Activated CD4-positive, alpha-beta memory T cell treated with anti-CD3 and anti-CD28 coated beads, Interleukin-2, amount 10 ng/mL, durations not matched to agents 7 days and 5 days (primary cell): ENCODE measurements at regions not wholly inside any gene's neighbourhood (a gene's known extent, or its start where the extent isn't known, plus 50 kb on each side); places are given as distances from the start of the nearest gene placed in this dataset.
"Not testable (repeated sequence)": the region's sequence is repeated elsewhere in the genome, so short reads cannot be mapped to it uniquely, and the experiment has no call there.

ENCODE experiments used
- CTCF ChIA-PET: fragments of 350-600 bp; sonication (Branson Sonifier 250); formaldehyde crosslinking; loops from one replicate; lab custom pipeline; 2021; ENCODE audit warnings: antibody characterized with exemption, inconsistent platforms; lab: Charles Lee
- POLR2A ChIA-PET: fragments of 350-600 bp; sonication (Branson Sonifier 250); formaldehyde crosslinking; loops from one replicate; lab custom pipeline; 2021; ENCODE audit warnings: antibody characterized with exemption; lab: Charles Lee
- DNase-seq: peaks from one replicate; pipeline ENCODE4 v3.0.0-alpha.2; 2020
- H3K27ac Mint-ChIP-seq: one replicate; pipeline ENCODE4 v1.8.0; 2021; ENCODE audit warnings: mild to moderate bottlenecking, mixed read lengths
- H3K27me3 Mint-ChIP-seq: one replicate; pipeline ENCODE4 v1.8.0; 2021; ENCODE audit warnings: mixed read lengths
- H3K36me3 Mint-ChIP-seq: one replicate; pipeline ENCODE4 v1.8.0; 2021; ENCODE audit warnings: low read depth, mixed read lengths
- H3K4me1 Mint-ChIP-seq: one replicate; pipeline ENCODE4 v1.8.0; 2021; ENCODE audit warnings: mixed read lengths
- H3K4me3 Mint-ChIP-seq: one replicate; pipeline ENCODE4 v1.8.0; 2021; ENCODE audit warnings: mild to moderate bottlenecking, mixed read lengths
- H3K9me3 Mint-ChIP-seq: one replicate; pipeline ENCODE4 v1.8.0; 2021; ENCODE audit warnings: mixed read lengths

GRCh38 chr3:191003742-191004141 is 141.2 kb upstream of the GMNC start:
- Mint-ChIP-seq H3K4me1 (no peaks in the 10 kb centered on the region), H3K27me3 (no peaks in the 10 kb centered on the region), H3K36me3 (no peaks in the 10 kb centered on the region), H3K27ac (no peak overlapping the region), H3K4me3 (no peak overlapping the region), H3K9me3 (no peaks in the 10 kb centered on the region)
- DNase-seq = no peak
- CTCF ChIA-PET = no interaction called here
- POLR2A ChIA-PET = no interaction called here

- no peaks in the 10 kb centered on the region for H3K27me3 Mint-ChIP-seq
- ChIA-PET CTCF (no interaction called here), POLR2A (no interaction called here)
- H3K4me1 Mint-ChIP-seq = no peaks in the 10 kb centered on the region
- H3K9me3 Mint-ChIP-seq = no peaks in the 10 kb centered on the region
- no peaks in the 10 kb centered on the region for H3K36me3 Mint-ChIP-seq
- DNase-seq = no peak
- H3K27ac Mint-ChIP-seq = no peak overlapping the region
- H3K4me3 Mint-ChIP-seq = no peak overlapping the region
These were observed 133.8 kb upstream of the GMNC start for GRCh38 chr3:190996181-190996775.

- POLR2A ChIA-PET = no interaction called here
- CTCF ChIA-PET = no interaction called here
- H3K4me3 Mint-ChIP-seq = no peak overlapping the region
- H3K4me1 Mint-ChIP-seq = no peaks in the 10 kb centered on the region
- no peak for DNase-seq
- H3K27me3 Mint-ChIP-seq = no peaks in the 10 kb centered on the region
- no peaks in the 10 kb centered on the region for H3K9me3 Mint-ChIP-seq
- no peak overlapping the region for H3K27ac Mint-ChIP-seq
- H3K36me3 Mint-ChIP-seq = no peaks in the 10 kb centered on the region
These were observed 132.7 kb upstream of the GMNC start for GRCh38 chr3:190995156-190995555.

GRCh38 chr3:190990898-190991297 is 128.4 kb upstream of the GMNC start:
- DNase-seq = no peak
- no peak overlapping the region for H3K27ac Mint-ChIP-seq
- CTCF ChIA-PET = no interaction called here
- POLR2A ChIA-PET = no interaction called here
- H3K27me3 Mint-ChIP-seq = no peaks in the 10 kb centered on the region
- H3K4me1 Mint-ChIP-seq = no peaks in the 10 kb centered on the region
- no peaks in the 10 kb centered on the region for H3K36me3 Mint-ChIP-seq
- peaks cover 12% of the 10 kb centered on the region for H3K9me3 Mint-ChIP-seq
- H3K4me3 Mint-ChIP-seq = no peak overlapping the region

- H3K27ac Mint-ChIP-seq = no peak overlapping the region
- no peaks in the 10 kb centered on the region for H3K36me3 Mint-ChIP-seq
- no peaks in the 10 kb centered on the region for H3K4me1 Mint-ChIP-seq
- H3K27me3 Mint-ChIP-seq = no peaks in the 10 kb centered on the region
- ChIA-PET CTCF (no interaction called here), POLR2A (no interaction called here)
- no peak for DNase-seq
- H3K4me3 Mint-ChIP-seq = no peak overlapping the region
- peaks cover 12% of the 10 kb centered on the region for H3K9me3 Mint-ChIP-seq
These were observed 126.7 kb upstream of the GMNC start for GRCh38 chr3:190989218-190989617.

GRCh38 chr3:190988102-190988501 is 125.6 kb upstream of the GMNC start:
- H3K27ac Mint-ChIP-seq = no peak overlapping the region
- ChIA-PET CTCF (no interaction called here), POLR2A (no interaction called here)
- H3K36me3 Mint-ChIP-seq = no peaks in the 10 kb centered on the region
- H3K4me1 Mint-ChIP-seq = no peaks in the 10 kb centered on the region
- no peak overlapping the region for H3K4me3 Mint-ChIP-seq
- H3K9me3 Mint-ChIP-seq = peaks cover 12% of the 10 kb centered on the region
- no peaks in the 10 kb centered on the region for H3K27me3 Mint-ChIP-seq
- DNase-seq = no peak

GRCh38 chr3:190984502-190985244 is 122.2 kb upstream of the GMNC start:
- DNase-seq = no peak
- Mint-ChIP-seq H3K4me1 (no peaks in the 10 kb centered on the region), H3K36me3 (no peaks in the 10 kb centered on the region), H3K27me3 (no peaks in the 10 kb centered on the region), H3K9me3 (peaks cover 12% of the 10 kb centered on the region), H3K27ac (no peak overlapping the region), H3K4me3 (no peak overlapping the region)
- ChIA-PET CTCF (no interaction called here), POLR2A (no interaction called here)

GRCh38 chr3:190983875-190984274 is 121.4 kb upstream of the GMNC start:
- H3K27me3 Mint-ChIP-seq = no peaks in the 10 kb centered on the region
- POLR2A ChIA-PET = no interaction called here
- DNase-seq = no peak
- no peak overlapping the region for H3K4me3 Mint-ChIP-seq
- peaks cover 9% of the 10 kb centered on the region for H3K9me3 Mint-ChIP-seq
- no peaks in the 10 kb centered on the region for H3K4me1 Mint-ChIP-seq
- no peaks in the 10 kb centered on the region for H3K36me3 Mint-ChIP-seq
- H3K27ac Mint-ChIP-seq = no peak overlapping the region
- CTCF ChIA-PET = no interaction called here

- POLR2A ChIA-PET = no interaction called here
These were observed 111.3 kb upstream of the GMNC start for GRCh38 chr3:190973771-190974170.

GRCh38 chr3:190972840-190973270 is 110.4 kb upstream of the GMNC start:
- Mint-ChIP-seq H3K36me3 (no peaks in the 10 kb centered on the region), H3K9me3 (no peaks in the 10 kb centered on the region), H3K4me3 (no peak overlapping the region), H3K27ac (no peak overlapping the region), H3K4me1 (no peaks in the 10 kb centered on the region), H3K27me3 (no peaks in the 10 kb centered on the region)
- CTCF ChIA-PET = no interaction called here
- POLR2A ChIA-PET = no interaction called here
- DNase-seq = no peak

More at GRCh38 chr3:190973771-190974170, 111.3 kb upstream of the GMNC start:
- Mint-ChIP-seq H3K36me3 (no peaks in the 10 kb centered on the region), H3K4me1 (no peaks in the 10 kb centered on the region), H3K27me3 (no peaks in the 10 kb centered on the region), H3K27ac (no peak overlapping the region), H3K9me3 (no peaks in the 10 kb centered on the region), H3K4me3 (no peak overlapping the region)
- DNase-seq = no peak
- CTCF ChIA-PET = no interaction called here

GRCh38 chr3:190972196-190972595 is 109.7 kb upstream of the GMNC start:
- no peaks in the 10 kb centered on the region for H3K36me3 Mint-ChIP-seq
- no peaks in the 10 kb centered on the region for H3K9me3 Mint-ChIP-seq
- no peak overlapping the region for H3K27ac Mint-ChIP-seq
- ChIA-PET POLR2A (no interaction called here), CTCF (no interaction called here)
- H3K27me3 Mint-ChIP-seq = no peaks in the 10 kb centered on the region
- H3K4me1 Mint-ChIP-seq = no peaks in the 10 kb centered on the region
- H3K4me3 Mint-ChIP-seq = no peak overlapping the region
- no peak for DNase-seq

GRCh38 chr3:190970560-190970959 is 108.1 kb upstream of the GMNC start:
- DNase-seq = no peak
- H3K9me3 Mint-ChIP-seq = no peaks in the 10 kb centered on the region
- no peaks in the 10 kb centered on the region for H3K36me3 Mint-ChIP-seq
- H3K27me3 Mint-ChIP-seq = no peaks in the 10 kb centered on the region
- no peak overlapping the region for H3K4me3 Mint-ChIP-seq
- ChIA-PET POLR2A (no interaction called here), CTCF (no interaction called here)
- no peaks in the 10 kb centered on the region for H3K4me1 Mint-ChIP-seq
- no peak overlapping the region for H3K27ac Mint-ChIP-seq

- Mint-ChIP-seq H3K9me3 (no peaks in the 10 kb centered on the region), H3K27me3 (no peaks in the 10 kb centered on the region), H3K4me1 (no peaks in the 10 kb centered on the region), H3K36me3 (no peaks in the 10 kb centered on the region), H3K4me3 (no peak overlapping the region), H3K27ac (no peak overlapping the region)
- ChIA-PET POLR2A (no interaction called here), CTCF (no interaction called here)
- DNase-seq = no peak
These were observed 106.1 kb upstream of the GMNC start for GRCh38 chr3:190968616-190969015.

GRCh38 chr3:190964931-190965330 is 102.4 kb upstream of the GMNC start:
- H3K4me1 Mint-ChIP-seq, H3K36me3 Mint-ChIP-seq, POLR2A ChIA-PET, H3K27ac Mint-ChIP-seq, H3K27me3 Mint-ChIP-seq, H3K9me3 Mint-ChIP-seq, CTCF ChIA-PET, DNase-seq, H3K4me3 Mint-ChIP-seq: not testable (repeated sequence)
